GM12878 (cell line): ENCODE measurements at regions not wholly inside any gene's neighbourhood (a gene's known extent, or its start where the extent isn't known, plus 50 kb on each side); places are given as distances from the start of the nearest gene placed in this dataset.

ENCODE experiments used
- CHD2 ChIP-seq: IDR thresholded peaks from 2 replicates; pipeline ENCODE4 v1.6.1; 2011; ENCODE audit warnings: low read depth, low read length, improper control_type of control experiment, borderline replicate concordance
- CTCF ChIP-seq, 3 experiments: IDR thresholded peaks in 2 of 3; conservative IDR thresholded peaks in 1 of 3; 2 replicates each; pipeline ENCODE4 v1.5.1; 2011; ENCODE audit warnings: low read depth in 3 of 3, low read length in 3 of 3, mild to moderate bottlenecking in 3 of 3, control low read depth in 2 of 3, moderate library complexity in 2 of 3, inconsistent platforms in 1 of 3, mixed read lengths in 1 of 3; ENCODE audit not compliant: control insufficient read depth in 2 of 3, insufficient read depth in 1 of 3; ENCODE audit errors: extremely low read depth in 1 of 3
- JUND ChIP-seq: IDR thresholded peaks from 2 replicates; pipeline ENCODE4 v1.6.1; 2012; ENCODE audit warnings: low read depth, mild to moderate bottlenecking, low read length, improper control_type of control experiment, moderate library complexity
- MEF2B ChIP-seq: fragments of 450-650 bp; IDR thresholded peaks from 2 replicates; pipeline ENCODE4 v1.6.1; 2018; ENCODE audit warnings: mild to moderate bottlenecking, moderate library complexity; ENCODE audit not compliant: partially characterized antibody, poor library complexity, severe bottlenecking
- MYC ChIP-seq: IDR thresholded peaks from 2 replicates; pipeline ENCODE4 v1.6.1; 2011; ENCODE audit warnings: mild to moderate bottlenecking, low read length, moderate library complexity, inconsistent platforms; ENCODE audit not compliant: insufficient read depth, insufficient replicate concordance, insufficient read length, severe bottlenecking
- NR2C2 ChIP-seq: IDR thresholded peaks from 2 replicates; pipeline ENCODE4 v1.6.1; 2011; ENCODE audit warnings: borderline replicate concordance, low read depth; ENCODE audit not compliant: control insufficient read depth, insufficient read length
- POLR2A ChIP-seq: IDR thresholded peaks from 2 replicates; pipeline ENCODE4 v1.6.1; 2011; ENCODE audit warnings: low read depth, mild to moderate bottlenecking, low read length
- RAD21 ChIP-seq: IDR thresholded peaks from 2 replicates; pipeline ENCODE4 v1.6.1; 2011; ENCODE audit warnings: mild to moderate bottlenecking, low read depth, low read length, moderate library complexity; ENCODE audit not compliant: insufficient read depth
- RBBP5 ChIP-seq: fragments of 200-600 bp; sonication (generic); conservative IDR thresholded peaks from 2 replicates; pipeline ENCODE4 v1.6.1; 2016
- REST ChIP-seq: IDR thresholded peaks from 2 replicates; pipeline ENCODE4 v1.6.1; 2012; ENCODE audit warnings: mild to moderate bottlenecking, low read depth, low read length
- ZNF24 ChIP-seq: fragments of 450-650 bp; IDR thresholded peaks from 2 replicates; pipeline ENCODE4 v1.6.1; 2017; ENCODE audit warnings: antibody characterized with exemption, mild to moderate bottlenecking

GRCh38 chr2:225771701-225772100 is 372.2 kb downstream of the NYAP2 start:
- no peak for TF ChIP-seq RAD21
- no peak for TF ChIP-seq CTCF (IDR thresholded peaks at IDR 0.05 in 2 of 3, conservative IDR thresholded peaks at IDR 0.05 in 1 of 3; ENCODE audit: control insufficient read depth in 2 of 3, extremely low read depth in 1 of 3, insufficient read depth in 1 of 3, low read depth in 3 of 3, low read length in 3 of 3)
- no peak for TF ChIP-seq ZNF24
- TF ChIP-seq JUND = no peak
- no peak for TF ChIP-seq MYC
- no peak for TF ChIP-seq NR2C2
- TF ChIP-seq RBBP5 = no peak
- no peak for TF ChIP-seq CHD2
- no peak for TF ChIP-seq REST
- no peak for TF ChIP-seq POLR2A
- TF ChIP-seq MEF2B = no peak
